ENCODE measurements at regions not wholly inside any gene's neighbourhood (a gene's known extent, or its start where the extent isn't known, plus 50 kb on each side); places are given as distances from the start of the nearest gene placed in this dataset.

- TF ChIP-seq GABPA (IDR thresholded peaks at IDR 0.05; ENCODE audit: low read depth) (no peak), POLR2AphosphoS5 (IDR thresholded peaks at IDR 0.05; ENCODE audit: low read depth) (no peak), SPI1 (IDR thresholded peaks at IDR 0.05; ENCODE audit: borderline replicate concordance, low read depth) (no peak), CTCF (IDR thresholded peaks at IDR 0.05; ENCODE audit: insufficient read depth, low read length) (no peak)
- Histone ChIP-seq H3K27me3 (ENCODE audit: insufficient read depth, poor library complexity, severe bottlenecking) (no peaks in the 10 kb centered on the region), H3K27ac (replicated peaks) (no peak overlapping the region), H3K4me3 (replicated peaks; ENCODE audit: insufficient read depth, low read length) (no peak overlapping the region)
- DNase-seq (ENCODE audit: low read depth in 1 of 2, low spot score in 1 of 2): no peak
Observed at GRCh38 chr3:107432646-107433045, 55.4 kb downstream of the CCDC54 start.

- Histone ChIP-seq H3K27me3 (ENCODE audit: insufficient read depth, poor library complexity, severe bottlenecking) (no peaks in the 10 kb centered on the region), H3K27ac (replicated peaks) (no peak overlapping the region), H3K4me3 (replicated peaks; ENCODE audit: insufficient read depth, low read length) (no peak overlapping the region)
- no peak for TF ChIP-seq SPI1 (IDR thresholded peaks at IDR 0.05; ENCODE audit: borderline replicate concordance, low read depth)
- no peak for TF ChIP-seq POLR2AphosphoS5 (IDR thresholded peaks at IDR 0.05; ENCODE audit: low read depth)
- no peak for TF ChIP-seq REST (IDR thresholded peaks at IDR 0.05; ENCODE audit: insufficient replicate concordance, low read depth)
- no peak for DNase-seq (ENCODE audit: low read depth in 1 of 2, low spot score in 1 of 2)
Observed at GRCh38 chr3:107436029-107436428, 58.8 kb downstream of the CCDC54 start.

- TF ChIP-seq CTCF (IDR thresholded peaks at IDR 0.05; ENCODE audit: insufficient read depth, low read length) (no peak), GABPA (IDR thresholded peaks at IDR 0.05; ENCODE audit: low read depth) (no peak), POLR2AphosphoS5 (IDR thresholded peaks at IDR 0.05; ENCODE audit: low read depth) (no peak), SPI1 (IDR thresholded peaks at IDR 0.05; ENCODE audit: borderline replicate concordance, low read depth) (no peak), REST (IDR thresholded peaks at IDR 0.05; ENCODE audit: insufficient replicate concordance, low read depth) (no peak)
- H3K27ac ChIP-seq (replicated peaks): no peak overlapping the region
- H3K27me3 ChIP-seq (ENCODE audit: insufficient read depth, poor library complexity, severe bottlenecking): no peaks in the 10 kb centered on the region
- H3K4me3 ChIP-seq (replicated peaks; ENCODE audit: insufficient read depth, low read length): no peak overlapping the region
- no peak for DNase-seq (ENCODE audit: low read depth in 1 of 2, low spot score in 1 of 2)
Observed at GRCh38 chr3:107438671-107439070, 61.4 kb downstream of the CCDC54 start.

- Histone ChIP-seq H3K27me3 (ENCODE audit: insufficient read depth, poor library complexity, severe bottlenecking) (no peaks in the 10 kb centered on the region), H3K4me3 (replicated peaks; ENCODE audit: insufficient read depth, low read length) (no peak overlapping the region), H3K27ac (replicated peaks) (no peak overlapping the region)
- TF ChIP-seq SPI1 (IDR thresholded peaks at IDR 0.05; ENCODE audit: borderline replicate concordance, low read depth): no peak
- no peak for TF ChIP-seq REST (IDR thresholded peaks at IDR 0.05; ENCODE audit: insufficient replicate concordance, low read depth)
- TF ChIP-seq GABPA (IDR thresholded peaks at IDR 0.05; ENCODE audit: low read depth): no peak
- TF ChIP-seq CTCF (IDR thresholded peaks at IDR 0.05; ENCODE audit: insufficient read depth, low read length): no peak
- no peak for TF ChIP-seq POLR2AphosphoS5 (IDR thresholded peaks at IDR 0.05; ENCODE audit: low read depth)
- DNase-seq (ENCODE audit: low read depth in 1 of 2, low spot score in 1 of 2): no peak
Observed at GRCh38 chr3:107441617-107442016, 64.4 kb downstream of the CCDC54 start.
